ENCODE measurements at regions not wholly inside any gene's neighbourhood (a gene's known extent, or its start where the extent isn't known, plus 50 kb on each side); places are given as distances from the start of the nearest gene placed in this dataset.

GRCh38 chr21:34199121-34199910 lies 125.9 kb downstream of the MRPS6 start:
- no peaks in the 10 kb centered on the region for H3K27me3 ChIP-seq
- H3K9me3 ChIP-seq = no peaks in the 10 kb centered on the region
- no peak overlapping the region for H3K27ac ChIP-seq
- TF ChIP-seq POLR2AphosphoS5 (IDR thresholded peaks at IDR 0.05) = no peak
- TF ChIP-seq POLR2A (IDR thresholded peaks at IDR 0.05) = no peak
- no peak for TF ChIP-seq CTCF (IDR thresholded peaks at IDR 0.05)
- no peak for TF ChIP-seq EP300 (IDR thresholded peaks at IDR 0.05)
- peaks cover 15% of the 10 kb centered on the region for H3K4me1 ChIP-seq
- no peak for DNase-seq (ENCODE audit: low spot score in 2 of 2)
- 80% methylated on average over 7 of the region's 7 CpGs for WGBS
- H3K4me3 ChIP-seq = no peak overlapping the region
- no peaks in the 10 kb centered on the region for H3K36me3 ChIP-seq

GRCh38 chr21:34200288-34200905 lies 127.0 kb downstream of the MRPS6 start:
- no peaks in the 10 kb centered on the region for H3K27me3 ChIP-seq
- no peak overlapping the region for H3K4me3 ChIP-seq
- 87% methylated on average over 7 of the region's 7 CpGs for WGBS
- no peak for DNase-seq (ENCODE audit: low spot score in 2 of 2)
- H3K9me3 ChIP-seq = no peaks in the 10 kb centered on the region
- no peaks in the 10 kb centered on the region for H3K36me3 ChIP-seq
- no peak overlapping the region for H3K27ac ChIP-seq
- TF ChIP-seq EP300 (IDR thresholded peaks at IDR 0.05) = no peak
- TF ChIP-seq POLR2AphosphoS5 (IDR thresholded peaks at IDR 0.05) = peak in 1 of 3 donors; percentile 46
- H3K4me1 ChIP-seq = peaks cover 15% of the 10 kb centered on the region

GRCh38 chr21:34201001-34201400 lies 127.6 kb downstream of the MRPS6 start:
- DNase-seq (ENCODE audit: low spot score in 2 of 2) = no peak
- no peak overlapping the region for H3K4me3 ChIP-seq
- WGBS = 90% methylated on average over 3 of the region's 3 CpGs
- TF ChIP-seq EP300 (IDR thresholded peaks at IDR 0.05) = no peak
- TF ChIP-seq POLR2A (IDR thresholded peaks at IDR 0.05) = no peak
- TF ChIP-seq CTCF (IDR thresholded peaks at IDR 0.05) = no peak
- TF ChIP-seq POLR2AphosphoS5 (IDR thresholded peaks at IDR 0.05) = no peak
- H3K27ac ChIP-seq = no peak overlapping the region
- peaks cover 19% of the 10 kb centered on the region for H3K4me1 ChIP-seq
- no peaks in the 10 kb centered on the region for H3K9me3 ChIP-seq
- no peaks in the 10 kb centered on the region for H3K27me3 ChIP-seq
- no peaks in the 10 kb centered on the region for H3K36me3 ChIP-seq

GRCh38 chr21:34201481-34201858 lies 128.1 kb downstream of the MRPS6 start:
- WGBS = 7% methylated on average over 6 of the region's 6 CpGs
- Histone ChIP-seq H3K4me3 (peak overlapping the region; percentile 48), H3K4me1 (peaks cover 20% of the 10 kb centered on the region), H3K27ac (peak overlapping the region; percentile 39), H3K27me3 (no peaks in the 10 kb centered on the region), H3K36me3 (no peaks in the 10 kb centered on the region), H3K9me3 (no peaks in the 10 kb centered on the region)
- TF ChIP-seq EP300 (IDR thresholded peaks at IDR 0.05) = no peak
- no peak for TF ChIP-seq CTCF (IDR thresholded peaks at IDR 0.05)
- TF ChIP-seq POLR2AphosphoS5 (IDR thresholded peaks at IDR 0.05) = no peak
- TF ChIP-seq POLR2A (IDR thresholded peaks at IDR 0.05) = no peak
- DNase-seq (ENCODE audit: low spot score in 2 of 2) = no peak

- Histone ChIP-seq H3K27ac (no peak overlapping the region), H3K27me3 (no peaks in the 10 kb centered on the region), H3K36me3 (no peaks in the 10 kb centered on the region), H3K4me1 (peaks cover 20% of the 10 kb centered on the region), H3K9me3 (no peaks in the 10 kb centered on the region), H3K4me3 (peak overlapping the region; percentile 48)
- TF ChIP-seq CTCF (IDR thresholded peaks at IDR 0.05) = no peak
- TF ChIP-seq POLR2A (IDR thresholded peaks at IDR 0.05) = no peak
- TF ChIP-seq POLR2AphosphoS5 (IDR thresholded peaks at IDR 0.05) = no peak
- TF ChIP-seq EP300 (IDR thresholded peaks at IDR 0.05) = no peak
- DNase-seq (ENCODE audit: low spot score in 2 of 2) = no peak
- 53% methylated on average over 25 of the region's 25 CpGs for WGBS
Observed at GRCh38 chr21:34202553-34203372, 129.4 kb downstream of the MRPS6 start.
